GM18909 (cell line): ENCODE measurements at regions not wholly inside any gene's neighbourhood (a gene's known extent, or its start where the extent isn't known, plus 50 kb on each side); places are given as distances from the start of the nearest gene placed in this dataset.

Experiments used
- ATAC-seq: cut with Tn5 transposase; IDR thresholded peaks from one replicate; pipeline ENCODE4 v1.9.1; 2021; ENCODE audit warnings: mild to moderate bottlenecking; ENCODE audit not compliant: unreplicated experiment, poor library complexity

DNA sequence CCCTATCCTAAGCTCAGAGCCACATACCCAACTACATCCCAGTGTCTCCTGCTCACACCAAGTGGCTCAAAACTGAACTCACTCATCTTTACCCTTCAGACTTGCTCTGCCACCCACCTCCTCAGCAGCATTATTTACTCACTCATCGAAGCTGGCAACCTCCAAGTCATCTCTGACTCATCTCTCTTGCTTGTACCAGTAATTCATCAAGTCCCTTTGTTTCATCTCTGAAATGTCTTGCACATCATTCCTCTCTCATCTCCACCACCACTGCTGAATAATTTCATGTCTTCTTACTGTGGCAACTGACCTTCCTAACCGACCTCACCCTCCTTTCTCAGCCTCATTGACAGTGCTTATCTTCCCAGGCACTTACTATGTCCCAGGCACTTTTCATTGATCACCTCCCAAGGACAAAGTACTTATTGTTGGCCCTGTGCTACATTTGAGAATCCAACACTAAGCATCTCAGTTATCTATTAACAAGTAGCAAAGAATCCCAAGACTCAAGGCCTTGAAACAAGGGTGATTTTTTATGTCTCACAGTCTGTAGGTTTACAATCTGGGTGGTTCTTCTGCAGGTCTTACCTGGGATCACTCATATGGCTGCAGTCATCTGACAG is 82.0 kb downstream of the MRPL46 start:
- no peak for ATAC-seq

DNA sequence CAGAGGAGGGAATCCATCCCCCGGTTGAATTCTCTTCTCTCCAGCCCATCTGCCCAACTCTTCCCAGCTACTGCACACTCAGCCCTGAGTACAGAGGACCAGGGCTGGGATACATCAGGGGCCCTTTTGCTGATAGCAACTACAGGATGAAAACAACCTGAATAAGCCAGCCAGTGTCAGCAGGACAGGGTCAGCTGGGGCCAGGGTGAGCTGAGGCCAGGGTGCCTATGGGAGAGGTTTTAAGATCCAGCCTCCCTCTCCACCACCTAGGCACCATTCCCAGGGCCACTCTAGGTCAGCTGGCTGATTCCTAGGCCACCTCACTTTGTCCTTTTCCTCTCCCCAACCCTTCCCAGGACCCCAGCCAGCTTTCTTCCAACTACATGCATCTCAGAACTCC is 83.8 kb downstream of the MRPL46 start:
- ATAC-seq, result no peak

DNA sequence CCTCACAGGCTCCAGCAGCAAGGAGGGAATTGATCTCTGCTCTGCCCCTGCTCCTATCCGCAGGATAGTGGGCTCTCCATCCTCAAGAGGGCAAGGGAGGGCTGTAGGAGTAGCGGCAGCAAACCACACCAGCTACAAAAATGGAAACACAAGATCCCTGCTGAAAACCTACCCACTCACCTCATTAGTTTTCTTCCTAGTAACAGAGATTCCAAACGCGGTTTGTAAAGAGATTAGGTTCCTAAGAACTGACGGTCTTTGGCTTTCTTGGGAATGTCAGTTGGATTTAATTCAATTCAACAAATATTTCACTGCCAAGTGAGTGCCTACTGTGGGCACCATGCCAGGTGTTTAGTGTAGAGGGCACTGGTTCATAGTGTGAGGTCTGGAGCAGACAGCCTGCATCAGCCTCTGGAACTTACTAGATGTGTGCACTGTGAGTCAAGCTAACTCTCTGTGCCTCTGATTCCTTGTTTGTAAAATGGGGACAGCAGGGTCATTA is 84.7 kb downstream of the MRPL46 start:
- no peak for ATAC-seq

DNA sequence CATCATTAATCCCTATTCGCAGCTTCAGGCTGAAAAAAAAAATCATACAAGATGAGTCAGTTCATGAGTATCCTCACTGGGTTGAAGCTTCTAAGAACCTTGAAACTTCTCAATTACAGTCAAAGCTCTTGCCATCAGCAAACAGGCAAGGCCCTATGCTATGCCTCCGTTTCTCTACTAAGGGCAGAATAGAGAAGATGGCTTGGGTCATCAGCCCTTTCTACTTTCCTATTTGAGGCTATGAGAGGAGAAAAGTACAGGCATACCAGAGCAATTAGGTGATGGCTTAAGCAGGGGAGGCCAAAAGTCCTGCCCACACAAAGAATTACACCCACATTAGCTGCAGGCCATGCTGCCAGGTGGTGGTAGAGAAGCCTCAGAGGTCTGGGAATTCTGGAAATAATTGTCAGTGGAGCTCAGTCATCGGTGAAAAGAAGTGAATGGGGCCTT is 89.0 kb downstream of the MRPL46 start:
- no peak for ATAC-seq

GRCh38 chr15:88377509-88377908 is 89.7 kb downstream of the MRPL46 start:
- ATAC-seq, result no peak

DNA sequence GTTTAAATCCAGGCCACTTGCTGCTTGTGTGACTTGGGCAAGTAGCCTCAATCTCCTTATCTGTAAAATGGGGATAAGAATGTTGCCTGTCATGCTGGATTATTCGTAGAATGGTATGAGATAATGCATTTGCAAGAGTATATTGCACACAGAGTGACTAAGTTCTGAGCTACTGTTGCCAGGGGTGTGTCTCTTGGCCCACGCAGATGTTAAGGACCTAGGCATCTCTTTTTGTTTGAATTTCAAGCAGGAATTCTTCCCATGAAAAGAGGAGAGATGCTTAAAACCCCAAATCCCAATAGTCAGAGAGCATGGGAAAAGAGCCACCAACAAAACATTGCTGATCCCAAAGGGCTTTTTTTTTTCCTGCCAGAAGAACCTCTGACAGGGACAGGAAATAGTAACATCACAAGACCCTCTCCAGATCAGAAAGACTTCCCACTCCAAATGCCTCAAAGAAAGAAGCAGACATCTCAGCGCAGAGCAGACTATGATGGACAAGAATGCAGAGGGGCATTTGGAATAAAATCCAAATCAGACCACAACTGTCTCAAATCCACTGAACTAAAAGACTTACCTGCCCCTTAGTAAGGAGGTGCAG is 90.5 kb downstream of the MRPL46 start:
- no peak for ATAC-seq

GRCh38 chr15:88375234-88375927 is 91.8 kb downstream of the MRPL46 start:
- ATAC-seq, result no peak

GRCh38 chr15:88365124-88365523 is 102.1 kb downstream of the MRPL46 start:
- no peak for ATAC-seq

DNA sequence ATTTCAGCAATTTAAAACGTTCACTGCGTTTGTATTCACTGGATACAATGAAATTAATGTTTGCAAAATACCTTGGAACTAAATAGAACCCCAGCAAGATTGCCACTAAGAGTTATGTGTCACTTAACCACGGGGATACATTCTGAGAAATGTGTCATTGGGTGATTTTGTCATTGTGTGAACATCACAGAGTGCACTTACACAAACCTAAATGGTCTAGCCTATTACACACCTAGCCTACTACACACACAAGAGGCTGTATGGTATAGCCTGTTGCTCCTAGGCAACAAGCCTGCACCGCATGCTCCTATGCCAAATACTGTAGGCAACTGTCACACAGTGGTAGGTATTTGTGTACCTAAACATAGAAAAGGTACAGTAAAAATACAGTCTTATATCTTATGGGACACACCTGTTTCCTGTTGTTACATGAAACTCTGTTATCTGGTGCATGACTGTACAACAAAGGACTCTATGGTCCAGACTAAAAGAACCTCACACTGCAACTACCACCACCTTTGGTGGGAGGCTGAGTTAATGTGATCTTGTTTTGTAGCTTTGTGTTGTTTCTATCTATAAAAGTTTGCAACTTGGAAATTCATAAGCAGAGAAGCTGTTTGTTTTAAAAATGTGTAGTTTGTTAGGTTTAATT is 92.2 kb upstream of the NTRK3 start:
- no peak for ATAC-seq

DNA sequence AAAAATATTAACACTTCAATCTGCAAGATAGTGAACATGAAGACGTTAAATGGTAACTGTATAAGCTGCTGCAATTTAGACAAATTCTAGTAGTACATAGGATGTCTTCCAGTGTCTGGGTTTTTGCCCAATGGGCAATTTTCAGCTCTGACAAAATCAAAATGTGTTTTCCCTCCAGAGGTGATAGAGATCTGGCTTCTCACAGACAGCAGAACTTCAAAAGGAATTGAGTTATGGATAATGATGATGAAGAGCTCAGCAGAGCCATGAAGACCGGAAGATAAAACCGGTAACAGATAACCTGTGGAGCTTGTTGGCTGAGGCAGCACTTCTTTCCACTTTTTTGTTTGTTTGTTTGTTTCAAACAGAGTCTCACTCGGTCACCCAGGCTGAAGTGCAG is 89.4 kb upstream of the NTRK3 start:
- no peak for ATAC-seq

GRCh38 chr15:88344786-88345185 is 88.2 kb upstream of the NTRK3 start:
- ATAC-seq, result no peak

- no peak for ATAC-seq
Measured at GRCh38 chr15:88342666-88343065, 86.1 kb upstream of the NTRK3 start.

- no peak for ATAC-seq
Measured at GRCh38 chr15:88341653-88342052, 85.1 kb upstream of the NTRK3 start.

GRCh38 chr15:88341006-88341405 is 84.5 kb upstream of the NTRK3 start:
- no peak for ATAC-seq

DNA sequence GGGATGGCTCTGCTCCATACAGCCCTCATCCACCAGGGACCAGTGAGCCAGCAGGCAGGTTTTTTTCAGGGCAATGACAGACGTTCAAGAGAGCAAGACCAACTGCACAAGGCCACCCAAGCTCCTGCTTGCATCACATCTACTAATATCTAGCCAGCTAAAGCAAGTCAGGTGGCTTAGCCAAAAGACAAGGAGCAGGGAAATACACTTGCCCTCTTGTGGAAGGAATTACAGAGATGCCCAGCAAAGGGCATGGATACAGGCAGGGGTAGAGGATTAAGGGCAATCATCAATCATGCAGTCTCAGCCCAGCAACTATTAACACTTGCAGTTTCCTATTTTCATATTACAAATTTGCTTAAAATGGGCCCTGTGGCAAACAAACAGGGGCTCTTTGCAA is 81.5 kb upstream of the NTRK3 start:
- ATAC-seq, result no peak

DNA sequence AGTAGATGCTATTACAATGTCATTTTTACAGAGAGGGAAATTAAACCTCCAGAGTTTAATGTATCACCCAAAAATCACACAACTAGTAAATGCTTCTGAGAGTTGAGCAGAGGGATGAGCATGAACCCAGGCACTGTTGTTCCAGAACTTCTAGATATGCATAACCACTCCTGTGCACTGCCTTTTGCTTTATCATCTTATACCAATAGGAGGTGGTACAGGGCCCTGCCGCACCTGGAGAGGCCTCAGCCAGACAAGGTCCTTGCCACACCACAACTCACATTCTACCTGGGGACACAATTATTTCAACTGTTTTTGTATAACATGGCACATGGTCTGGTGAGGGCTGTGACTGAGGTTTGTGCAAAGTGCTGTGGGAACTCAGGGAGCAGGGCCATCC is 78.5 kb upstream of the NTRK3 start:
- ATAC-seq, result no peak

- no peak for ATAC-seq
Measured at GRCh38 chr15:88334436-88334835, 77.9 kb upstream of the NTRK3 start.

DNA sequence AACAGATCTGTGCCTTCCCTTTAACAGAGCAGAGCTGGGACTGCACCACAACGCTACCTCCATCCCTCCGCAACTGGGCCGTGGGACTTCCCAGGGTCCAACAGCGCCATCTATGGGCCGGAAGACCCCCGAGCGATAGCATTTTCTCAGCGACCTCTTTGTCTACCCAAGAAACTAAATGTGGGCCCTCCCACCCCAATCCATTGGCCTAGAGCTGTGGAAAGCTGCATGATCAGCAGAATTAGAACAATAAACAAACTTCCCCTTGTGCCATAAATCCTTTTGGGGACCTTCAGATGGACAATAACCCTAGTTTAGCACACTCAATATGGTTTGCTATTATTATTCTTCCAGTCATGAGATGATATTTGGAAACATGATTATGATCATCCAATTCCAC is 74.8 kb upstream of the NTRK3 start:
- ATAC-seq, result no peak

- ATAC-seq, result no peak
Measured at GRCh38 chr15:88326924-88327323, 70.4 kb upstream of the NTRK3 start.

DNA sequence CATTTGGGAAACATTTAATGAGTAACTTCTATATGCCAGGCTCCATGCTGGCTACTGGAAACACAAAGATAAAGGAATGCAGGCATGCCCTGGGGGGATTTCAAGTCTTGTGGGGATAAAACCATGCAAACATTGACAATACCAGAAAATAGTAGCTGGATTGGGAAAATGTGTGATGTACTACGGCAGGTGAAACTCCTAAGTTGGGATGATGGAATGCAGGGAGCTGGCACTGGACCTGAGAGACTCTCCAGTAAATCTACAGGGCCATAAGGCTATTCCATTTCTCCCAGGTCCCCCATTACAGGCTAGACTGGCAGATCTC is 68.2 kb upstream of the NTRK3 start:
- no peak for ATAC-seq

DNA sequence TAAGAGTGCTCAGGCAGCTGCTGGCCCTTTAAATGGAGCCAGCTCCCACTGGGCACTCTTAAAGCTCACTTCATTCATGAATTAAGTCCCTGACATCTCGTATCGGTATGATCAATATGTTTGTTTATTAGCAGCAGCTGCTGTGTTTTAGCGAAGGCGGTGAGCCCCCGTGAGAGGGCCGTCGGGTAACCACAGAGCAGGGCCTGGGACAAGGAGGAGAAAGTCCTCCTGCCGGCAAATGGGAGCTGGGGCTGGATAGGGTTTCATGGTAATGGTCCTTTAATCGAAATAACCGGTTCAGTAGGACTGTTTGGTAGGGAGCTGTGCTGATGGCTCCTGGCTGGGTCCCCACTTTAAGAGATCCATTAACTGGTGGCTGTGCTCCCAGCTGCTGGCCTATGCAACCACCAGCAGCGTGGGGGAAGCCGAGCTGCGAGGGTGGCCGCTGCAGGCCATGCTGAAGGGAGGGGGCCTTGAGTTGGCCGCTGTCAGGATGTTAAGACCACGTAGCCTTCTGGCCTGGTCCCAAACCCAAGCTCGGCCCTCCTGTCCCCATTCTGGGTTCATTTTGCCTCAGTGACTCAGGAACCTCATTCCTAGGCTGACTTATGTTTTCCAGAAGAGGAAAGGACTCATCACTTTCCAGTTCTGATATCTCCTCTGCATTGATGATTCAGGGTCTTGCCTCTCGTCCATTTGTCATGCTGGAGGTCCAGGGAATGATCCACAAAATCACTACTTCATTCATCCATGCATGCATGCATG is 67.6 kb upstream of the NTRK3 start:
- no peak for ATAC-seq
